ENCODE measurements at regions not wholly inside any gene's neighbourhood (a gene's known extent, or its start where the extent isn't known, plus 50 kb on each side); places are given as distances from the start of the nearest gene placed in this dataset.

DNA sequence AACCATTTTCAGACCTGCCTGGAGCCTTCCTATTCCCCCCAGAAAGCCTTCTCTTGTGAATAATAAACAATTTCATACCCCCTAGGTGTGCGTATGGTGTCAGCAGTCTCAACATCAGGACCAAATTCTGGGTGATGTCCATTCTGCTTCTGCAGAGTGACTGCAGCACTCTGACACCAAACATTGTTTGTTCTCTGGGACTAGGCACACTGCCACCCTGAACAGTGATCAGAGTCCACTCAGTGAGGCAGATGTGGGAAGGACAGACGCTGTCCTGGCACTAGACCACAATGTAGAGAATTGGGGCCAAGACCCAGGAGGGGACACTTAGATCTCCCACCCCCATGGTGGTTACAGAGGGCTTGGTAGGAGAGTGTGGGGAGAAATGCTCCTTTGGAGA is 175.1 kb downstream of the BACH1 start:
- no peak overlapping the region for H3K4me3 ChIP-seq
- no peaks in the 10 kb centered on the region for H3K27me3 ChIP-seq
- no peak overlapping the region for H3K27ac ChIP-seq
- no peaks in the 10 kb centered on the region for H3K9me3 ChIP-seq
- no peaks in the 10 kb centered on the region for H3K4me1 ChIP-seq
- no peak for DNase-seq (ENCODE audit: low spot score in 2 of 2)
- intact Hi-C loops (cut with DNase I) = no loop called here
- no peak for TF ChIP-seq CTCF (IDR thresholded peaks at IDR 0.05)
- no peaks in the 10 kb centered on the region for H3K36me3 ChIP-seq

DNA sequence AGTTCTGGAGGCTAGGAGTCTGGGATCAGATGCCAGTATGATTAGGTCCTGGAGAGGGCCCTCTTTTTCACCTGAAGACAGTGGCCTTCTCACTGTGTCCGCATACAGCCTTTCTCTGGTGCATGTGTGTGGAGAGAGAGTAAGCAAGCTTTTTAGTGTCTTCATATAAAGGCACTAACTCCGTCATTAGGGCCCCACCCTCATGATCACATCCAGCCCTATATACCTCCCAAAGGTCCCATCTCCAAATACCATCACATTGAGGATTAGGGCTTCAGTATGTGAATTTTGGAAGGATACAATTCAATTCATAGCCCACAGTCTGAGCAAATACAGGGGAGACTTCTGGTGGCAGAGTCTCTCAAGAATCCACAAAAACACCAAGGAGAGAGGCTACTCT is 176.6 kb downstream of the BACH1 start:
- no peak for DNase-seq (ENCODE audit: low spot score in 2 of 2)
- Histone ChIP-seq H3K27ac (no peak overlapping the region), H3K36me3 (no peaks in the 10 kb centered on the region), H3K9me3 (no peaks in the 10 kb centered on the region), H3K27me3 (no peaks in the 10 kb centered on the region), H3K4me1 (no peaks in the 10 kb centered on the region), H3K4me3 (no peak overlapping the region)
- no peak for TF ChIP-seq CTCF (IDR thresholded peaks at IDR 0.05)
- intact Hi-C loops (cut with DNase I) = loop anchor here (5.0 kb wide), 1 partner anchor 1612 kb away; no protein-coding TSS in a partner anchor

GRCh38 chr21:29477347-29477746 is 178.6 kb downstream of the BACH1 start:
- intact Hi-C loops (cut with DNase I) = loop anchor here (2.0 to 5.0 kb wide), 2 partner anchors 371 to 1610 kb away; no protein-coding TSS in a partner anchor
- H3K27ac ChIP-seq = no peak overlapping the region
- H3K9me3 ChIP-seq = no peaks in the 10 kb centered on the region
- H3K27me3 ChIP-seq = no peaks in the 10 kb centered on the region
- no peak overlapping the region for H3K4me3 ChIP-seq
- DNase-seq (ENCODE audit: low spot score in 2 of 2) = no peak
- H3K36me3 ChIP-seq = no peaks in the 10 kb centered on the region
- no peak for TF ChIP-seq CTCF (IDR thresholded peaks at IDR 0.05)
- H3K4me1 ChIP-seq = no peaks in the 10 kb centered on the region

GRCh38 chr21:29477941-29478340 is 179.2 kb downstream of the BACH1 start:
- Histone ChIP-seq H3K9me3 (no peaks in the 10 kb centered on the region), H3K27me3 (no peaks in the 10 kb centered on the region), H3K4me1 (no peaks in the 10 kb centered on the region), H3K27ac (no peak overlapping the region), H3K4me3 (no peak overlapping the region), H3K36me3 (no peaks in the 10 kb centered on the region)
- DNase-seq (ENCODE audit: low spot score in 2 of 2) = no peak
- intact Hi-C loops (cut with DNase I) = loop anchor here (2.0 to 5.0 kb wide), 2 partner anchors 371 to 1609 kb away; no protein-coding TSS in a partner anchor
- TF ChIP-seq CTCF (IDR thresholded peaks at IDR 0.05) = no peak

- Histone ChIP-seq H3K4me1 (no peaks in the 10 kb centered on the region), H3K9me3 (no peaks in the 10 kb centered on the region), H3K36me3 (no peaks in the 10 kb centered on the region), H3K27me3 (no peaks in the 10 kb centered on the region), H3K27ac (no peak overlapping the region), H3K4me3 (no peak overlapping the region)
- intact Hi-C loops (cut with DNase I) = no loop called here
- TF ChIP-seq CTCF (IDR thresholded peaks at IDR 0.05) = no peak
- no peak for DNase-seq (ENCODE audit: low spot score in 2 of 2)
These were observed 182.4 kb downstream of the BACH1 start for GRCh38 chr21:29481081-29481480.

GRCh38 chr21:29481641-29482040 is 182.9 kb downstream of the BACH1 start:
- TF ChIP-seq CTCF (IDR thresholded peaks at IDR 0.05) = no peak
- H3K27ac ChIP-seq = no peak overlapping the region
- H3K4me3 ChIP-seq = no peak overlapping the region
- H3K36me3 ChIP-seq = no peaks in the 10 kb centered on the region
- no peaks in the 10 kb centered on the region for H3K9me3 ChIP-seq
- H3K27me3 ChIP-seq = no peaks in the 10 kb centered on the region
- intact Hi-C loops (cut with DNase I) = no loop called here
- DNase-seq (ENCODE audit: low spot score in 2 of 2) = no peak
- H3K4me1 ChIP-seq = no peaks in the 10 kb centered on the region

All from ascending aorta (tissue), 2 donors.